ENCODE measurements at regions not wholly inside any gene's neighbourhood (a gene's known extent, or its start where the extent isn't known, plus 50 kb on each side); places are given as distances from the start of the nearest gene placed in this dataset.

DNA sequence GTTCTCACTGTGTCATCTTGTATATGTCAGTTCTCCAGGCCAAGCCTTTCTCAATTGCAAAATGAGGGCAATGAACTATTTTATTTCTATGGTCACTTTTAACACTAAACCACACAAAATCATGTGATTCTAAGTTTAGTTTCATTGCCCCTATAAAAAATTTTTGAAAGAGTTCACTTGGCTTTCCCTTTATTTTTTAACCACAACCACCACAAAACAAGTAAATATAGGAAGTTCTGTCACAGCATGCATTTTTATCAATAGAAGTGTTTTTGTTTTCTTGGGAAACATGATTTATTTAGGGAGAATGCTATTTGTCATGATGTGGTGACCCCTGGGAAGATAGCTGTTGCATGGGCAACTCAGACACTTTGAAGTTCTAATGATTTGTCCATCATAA is 169.1 kb downstream of the CSNK1G3 start:
- peak; percentile 12 for FAIRE-seq
- H3K36me3 ChIP-seq (replicated peaks in 1 of 2; ENCODE audit: control insufficient read depth in 1 of 2, insufficient read depth in 2 of 2, low read length in 2 of 2), result no peaks in the 10 kb centered on the region
- no peak overlapping the region for H3K27ac ChIP-seq (ENCODE audit: extremely low read length, insufficient read depth, low read length)
- in situ Hi-C loops (cut with HindIII; ENCODE audit: extremely low pct_ligation_motif_present, low pct_unique_long_range_greater_than_20kb) (no loop called here), intact Hi-C loops (cut with micrococcal nuclease; ENCODE audit: unreplicated experiment) (no loop called here)
- ChIA-PET CTCF (ENCODE audit: low intra/inter-chr PET ratio, low total read pairs) (no interaction called here), POLR2A (no interaction called here)
- no peaks in the 10 kb centered on the region for H3K4me1 ChIP-seq (ENCODE audit: insufficient read depth, low read length)
- no peaks in the 10 kb centered on the region for H4K20me1 ChIP-seq (ENCODE audit: insufficient read depth, low read length)
- H3K27me3 ChIP-seq (ENCODE audit: control insufficient read depth in 1 of 2, insufficient read depth in 2 of 2, low read length in 2 of 2), result no peaks in the 10 kb centered on the region
- H3K4me2 ChIP-seq (ENCODE audit: low read depth, low read length), result no peak overlapping the region
- DNase-seq (ENCODE audit: low spot score), result no peak
- BruUV-seq (replicated peaks), result no TSS peak
- no peak overlapping the region for H3K4me3 ChIP-seq (replicated peaks in 1 of 3; ENCODE audit: insufficient read depth in 1 of 3, low read depth in 2 of 3, low read length in 3 of 3)
- no peak for ATAC-seq
- H3K79me2 ChIP-seq (ENCODE audit: insufficient read depth, low read length), result no peaks in the 10 kb centered on the region
- H3K9me3 ChIP-seq (ENCODE audit: low read length), result peaks cover 13% of the 10 kb centered on the region; the same call in 1 of the 2 replicates
- no peak overlapping the region for H2AFZ ChIP-seq (ENCODE audit: low read length)
- no peak overlapping the region for H3K9ac ChIP-seq (ENCODE audit: insufficient read depth, low read depth, low read length)
- TF ChIP-seq, protein P1, sequence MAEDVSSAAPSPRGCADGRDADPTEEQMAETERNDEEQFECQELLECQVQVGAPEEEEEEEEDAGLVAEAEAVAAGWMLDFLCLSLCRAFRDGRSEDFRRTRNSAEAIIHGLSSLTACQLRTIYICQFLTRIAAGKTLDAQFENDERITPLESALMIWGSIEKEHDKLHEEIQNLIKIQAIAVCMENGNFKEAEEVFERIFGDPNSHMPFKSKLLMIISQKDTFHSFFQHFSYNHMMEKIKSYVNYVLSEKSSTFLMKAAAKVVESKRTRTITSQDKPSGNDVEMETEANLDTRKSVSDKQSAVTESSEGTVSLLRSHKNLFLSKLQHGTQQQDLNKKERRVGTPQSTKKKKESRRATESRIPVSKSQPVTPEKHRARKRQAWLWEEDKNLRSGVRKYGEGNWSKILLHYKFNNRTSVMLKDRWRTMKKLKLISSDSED (CRISPR knock-in tag; IDR thresholded peaks at IDR 0.05), result no peak
- TF ChIP-seq HHEX (CRISPR knock-in tag; IDR thresholded peaks at IDR 0.05) (no peak), KMT2B (CRISPR knock-in tag; IDR thresholded peaks at IDR 0.05) (no peak), SMAD1 (CRISPR knock-in tag; IDR thresholded peaks at IDR 0.05; ENCODE audit: borderline replicate concordance, low read depth) (no peak), PHF21A (CRISPR knock-in tag; IDR thresholded peaks at IDR 0.05) (no peak), SNAI1 (CRISPR knock-in tag; IDR thresholded peaks at IDR 0.05; ENCODE audit: borderline replicate concordance) (no peak), ZNF17 (CRISPR knock-in tag; IDR thresholded peaks at IDR 0.05) (no peak), HOXA3 (CRISPR knock-in tag; IDR thresholded peaks at IDR 0.05) (no peak), MTF1 (CRISPR knock-in tag; IDR thresholded peaks at IDR 0.05) (no peak), EP300 (IDR thresholded peaks at IDR 0.05; ENCODE audit: low read depth in 2 of 2, low read length in 2 of 2) (no peak), EP300 (CRISPR knock-in tag; IDR thresholded peaks at IDR 0.05; ENCODE audit: borderline replicate concordance) (no peak), SAFB2 (CRISPR knock-in tag; IDR thresholded peaks at IDR 0.05; ENCODE audit: borderline replicate concordance, low read depth) (no peak), SNRNP70 (IDR thresholded peaks at IDR 0.05; ENCODE audit: low read depth, low read length) (no peak)
- TF ChIP-seq, protein P2, sequence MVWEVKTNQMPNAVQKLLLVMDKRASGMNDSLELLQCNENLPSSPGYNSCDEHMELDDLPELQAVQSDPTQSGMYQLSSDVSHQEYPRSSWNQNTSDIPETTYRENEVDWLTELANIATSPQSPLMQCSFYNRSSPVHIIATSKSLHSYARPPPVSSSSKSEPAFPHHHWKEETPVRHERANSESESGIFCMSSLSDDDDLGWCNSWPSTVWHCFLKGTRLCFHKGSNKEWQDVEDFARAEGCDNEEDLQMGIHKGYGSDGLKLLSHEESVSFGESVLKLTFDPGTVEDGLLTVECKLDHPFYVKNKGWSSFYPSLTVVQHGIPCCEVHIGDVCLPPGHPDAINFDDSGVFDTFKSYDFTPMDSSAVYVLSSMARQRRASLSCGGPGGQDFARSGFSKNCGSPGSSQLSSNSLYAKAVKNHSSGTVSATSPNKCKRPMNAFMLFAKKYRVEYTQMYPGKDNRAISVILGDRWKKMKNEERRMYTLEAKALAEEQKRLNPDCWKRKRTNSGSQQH (CRISPR knock-in tag; IDR thresholded peaks at IDR 0.05; ENCODE audit: low read depth), result no peak
- TF ChIP-seq, protein P3, sequence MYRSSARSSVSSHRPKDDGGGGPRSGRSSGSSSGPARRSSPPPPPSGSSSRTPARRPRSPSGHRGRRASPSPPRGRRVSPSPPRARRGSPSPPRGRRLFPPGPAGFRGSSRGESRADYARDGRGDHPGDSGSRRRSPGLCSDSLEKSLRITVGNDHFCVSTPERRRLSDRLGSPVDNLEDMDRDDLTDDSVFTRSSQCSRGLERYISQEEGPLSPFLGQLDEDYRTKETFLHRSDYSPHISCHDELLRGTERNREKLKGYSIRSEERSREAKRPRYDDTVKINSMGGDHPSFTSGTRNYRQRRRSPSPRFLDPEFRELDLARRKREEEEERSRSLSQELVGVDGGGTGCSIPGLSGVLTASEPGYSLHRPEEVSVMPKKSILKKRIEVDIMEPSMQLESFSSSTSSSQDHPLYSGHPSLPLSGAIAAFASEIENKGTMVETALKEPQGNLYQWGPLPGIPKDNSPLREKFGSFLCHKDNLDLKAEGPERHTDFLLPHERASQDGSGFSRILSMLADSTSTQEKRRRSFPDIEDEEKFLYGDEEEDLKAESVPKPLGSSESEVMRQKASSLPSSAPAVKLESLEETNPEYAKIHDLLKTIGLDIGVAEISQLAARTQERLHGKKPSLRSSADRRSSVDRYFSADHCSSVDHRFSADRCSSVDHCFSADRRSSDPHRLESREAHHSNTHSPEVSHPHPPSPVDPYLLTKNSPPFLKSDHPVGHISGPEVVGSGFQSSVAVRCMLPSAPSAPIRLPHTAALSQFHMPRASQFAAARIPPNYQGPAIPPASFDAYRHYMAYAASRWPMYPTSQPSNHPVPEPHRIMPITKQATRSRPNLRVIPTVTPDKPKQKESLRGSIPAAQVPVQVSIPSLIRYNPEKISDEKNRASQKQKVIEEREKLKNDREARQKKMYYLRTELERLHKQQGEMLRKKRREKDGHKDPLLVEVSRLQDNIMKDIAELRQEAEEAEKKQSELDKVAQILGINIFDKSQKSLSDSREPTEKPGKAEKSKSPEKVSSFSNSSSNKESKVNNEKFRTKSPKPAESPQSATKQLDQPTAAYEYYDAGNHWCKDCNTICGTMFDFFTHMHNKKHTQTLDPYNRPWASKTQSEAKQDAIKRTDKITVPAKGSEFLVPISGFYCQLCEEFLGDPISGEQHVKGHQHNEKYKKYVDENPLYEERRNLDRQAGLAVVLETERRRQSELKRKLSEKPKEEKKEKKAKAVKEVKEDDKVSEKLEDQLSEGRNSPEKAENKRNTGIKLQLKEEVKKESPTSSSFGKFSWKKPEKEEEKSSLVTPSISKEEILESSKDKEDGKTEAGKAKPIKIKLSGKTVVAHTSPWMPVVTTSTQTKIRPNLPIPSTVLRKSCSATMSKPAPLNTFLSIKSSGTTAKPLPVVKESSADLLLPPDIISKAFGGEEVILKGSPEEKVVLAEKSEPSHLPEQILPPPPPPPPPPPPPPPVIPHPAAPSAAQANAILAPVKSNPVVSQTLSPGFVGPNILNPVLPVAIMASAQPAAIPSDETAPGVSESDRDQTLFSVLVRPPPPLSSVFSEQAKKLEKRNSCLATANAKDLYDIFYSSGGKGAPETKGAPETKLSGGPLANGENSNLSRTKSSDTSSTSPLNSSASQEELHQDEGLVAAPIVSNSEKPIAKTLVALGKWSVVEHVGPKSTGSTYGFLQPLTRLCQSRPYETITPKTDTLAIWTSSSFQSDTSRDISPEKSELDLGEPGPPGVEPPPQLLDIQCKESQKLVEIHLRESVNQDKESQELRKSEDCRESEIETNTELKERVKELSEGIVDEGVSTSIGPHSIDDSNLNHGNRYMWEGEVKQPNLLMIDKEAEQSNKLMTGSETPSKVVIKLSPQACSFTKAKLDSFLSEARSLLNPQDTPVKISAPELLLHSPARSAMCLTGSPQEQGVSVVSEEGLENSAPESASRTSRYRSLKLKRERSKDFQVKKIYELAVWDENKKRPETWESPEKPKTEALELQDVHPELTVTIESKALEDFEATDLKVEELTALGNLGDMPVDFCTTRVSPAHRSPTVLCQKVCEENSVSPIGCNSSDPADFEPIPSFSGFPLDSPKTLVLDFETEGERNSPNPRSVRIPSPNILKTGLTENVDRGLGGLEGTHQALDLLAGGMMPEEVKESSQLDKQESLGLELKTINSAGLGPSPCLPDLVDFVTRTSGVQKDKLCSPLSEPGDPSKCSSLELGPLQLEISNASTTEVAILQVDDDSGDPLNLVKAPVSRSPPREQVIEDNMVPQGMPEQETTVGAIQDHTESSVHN (CRISPR knock-in tag; IDR thresholded peaks at IDR 0.05), result no peak
